PC-3 (cell line): ENCODE measurements at regions not wholly inside any gene's neighbourhood (a gene's known extent, or its start where the extent isn't known, plus 50 kb on each side); places are given as distances from the start of the nearest gene placed in this dataset.

Experiments
- ATAC-seq: fragments of 200-7000 bp; cut with Tn5 transposase; 2 replicates; pipeline ENCODE4 v1.9.1; 2020; ENCODE audit warnings: mild to moderate bottlenecking, moderate library complexity
- BruUV-seq: library from RNA; stranded (reverse); fragments of 400-500 nt; replicated peaks from 2 replicates; lab custom pipeline; 2021; lab: Mats Ljungman, UMichigan
- CTCF ChIA-PET: fragments of 300-600 bp; sonication (Branson Sonifier 250); formaldehyde crosslinking; loops from one replicate; lab custom pipeline; 2022; ENCODE audit warnings: antibody characterized with exemption; lab: Charles Lee
- POLR2A ChIA-PET: fragments of 300-600 bp; sonication (Branson Sonifier 250); formaldehyde crosslinking; loops from one replicate; lab custom pipeline; 2022; ENCODE audit warnings: antibody characterized with exemption; ENCODE audit not compliant: unreplicated experiment; lab: Charles Lee
- DNase-seq: peaks from one replicate; pipeline ENCODE4 v3.0.0-alpha.2; 2015
- H2AFZ ChIP-seq: fragments of 300-600 bp; sonication (generic); 2 replicates; pipeline ENCODE4 v1.6.0; 2016; ENCODE audit warnings: antibody characterized with exemption, low read length
- H3F3A ChIP-seq: fragments of 300-600 bp; sonication (generic); one replicate; pipeline ENCODE4 v1.6.0; 2017; ENCODE audit warnings: antibody characterized with exemption, low read length, control low read depth, mild to moderate bottlenecking; ENCODE audit not compliant: unreplicated experiment
- H3K27ac ChIP-seq: fragments of 300-600 bp; sonication (generic); 2 replicates; pipeline ENCODE4 v1.5.1; 2016; ENCODE audit warnings: mild to moderate bottlenecking, low read length
- H3K27me3 ChIP-seq: fragments of 300-600 bp; sonication (generic); 2 replicates; pipeline ENCODE4 v1.6.1; 2016; ENCODE audit warnings: low read length, mixed read lengths
- H3K36me3 ChIP-seq: fragments of 300-600 bp; sonication (generic); 2 replicates; pipeline ENCODE4 v1.6.1; 2016; ENCODE audit warnings: low read depth, mixed run types, low read length, mixed read lengths
- H3K4me1 ChIP-seq: fragments of 300-600 bp; sonication (generic); 2 replicates; pipeline ENCODE4 v1.5.1; 2016; ENCODE audit warnings: low read length; ENCODE audit not compliant: insufficient read depth
- H3K4me2 ChIP-seq: fragments of 300-600 bp; sonication (generic); 2 replicates; pipeline ENCODE4 v1.6.0; 2016; ENCODE audit warnings: low read length
- H3K4me3 ChIP-seq: fragments of 300-600 bp; sonication (generic); 2 replicates; pipeline ENCODE4 v1.5.1; 2016; ENCODE audit warnings: mild to moderate bottlenecking, low read length, mixed read lengths
- H3K79me2 ChIP-seq: fragments of 300-600 bp; sonication (generic); 2 replicates; pipeline ENCODE4 v1.6.1; 2017; ENCODE audit warnings: low read length, mixed read lengths
- H3K9ac ChIP-seq: fragments of 300-600 bp; sonication (generic); 2 replicates; pipeline ENCODE4 v1.6.0; 2016; ENCODE audit warnings: mild to moderate bottlenecking, low read length
- H3K9me2 ChIP-seq: fragments of 300-600 bp; sonication (generic); replicated peaks from 2 replicates; pipeline ENCODE4 v1.6.1; 2016; ENCODE audit warnings: mixed run types, low read length, mixed read lengths
- H3K9me3 ChIP-seq: fragments of 300-600 bp; sonication (generic); 2 replicates; pipeline ENCODE4 v1.6.1; 2016; ENCODE audit warnings: low read length, mixed read lengths
- H4K20me1 ChIP-seq: fragments of 300-600 bp; sonication (generic); 2 replicates; pipeline ENCODE4 v1.6.1; 2016; ENCODE audit warnings: low read length, mixed read lengths
- EZH2 ChIP-seq: fragments of 300-600 bp; sonication (generic); IDR thresholded peaks from one replicate; pipeline ENCODE4 v1.6.1; 2017; ENCODE audit warnings: antibody characterized with exemption, mild to moderate bottlenecking, low read length; ENCODE audit not compliant: unreplicated experiment
- EZH2phosphoT487 ChIP-seq: fragments of 300-600 bp; sonication (generic); IDR thresholded peaks from 2 replicates; pipeline ENCODE4 v1.6.1; 2018; ENCODE audit warnings: mild to moderate bottlenecking, antibody characterized with exemption, low read length, borderline replicate concordance
- intact Hi-C: fragments of 100-400 bp; cut with micrococcal nuclease; formaldehyde crosslinking; loops from 2 replicates; pipeline ENCODE4 v1.9.0; 2023
- TF ChIP-seq, protein P1 (sequence below): fragments of 300-600 bp; sonication (generic); conservative IDR thresholded peaks from 2 replicates; pipeline ENCODE4 v1.5.1; 2017; ENCODE audit warnings: antibody characterized with exemption, low read depth, mild to moderate bottlenecking, low read length

DNA sequence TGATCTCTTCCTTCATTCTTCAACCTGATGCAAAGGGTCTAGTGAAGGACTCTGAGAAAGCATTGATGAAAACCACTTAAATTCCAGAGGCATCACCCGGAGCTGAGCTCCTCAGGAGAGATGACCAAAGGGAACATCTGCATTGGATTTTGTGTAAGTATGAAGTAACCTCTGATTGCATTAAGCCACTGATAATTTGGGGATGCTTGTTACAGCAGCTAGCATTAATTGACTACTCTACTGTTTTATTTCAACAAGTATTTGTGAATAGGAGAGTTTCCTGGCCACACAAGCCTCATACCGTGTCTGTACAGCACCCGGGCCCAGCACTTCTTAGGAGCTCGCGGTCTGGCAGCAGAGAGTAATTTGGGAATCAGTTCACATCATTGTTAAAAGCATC is 250.7 kb upstream of the POU3F1 start:
- ChIA-PET POLR2A (no interaction called here), CTCF (no interaction called here)
- H3K4me1 ChIP-seq, result no peaks in the 10 kb centered on the region
- no peaks in the 10 kb centered on the region for H3K9me3 ChIP-seq
- no peaks in the 10 kb centered on the region for H3F3A ChIP-seq
- DNase-seq (no peak), ATAC-seq (no peak)
- intact Hi-C loops, result no loop called here
- TF ChIP-seq EZH2phosphoT487 (no peak), EZH2 (no peak)
- TF ChIP-seq, protein P1, sequence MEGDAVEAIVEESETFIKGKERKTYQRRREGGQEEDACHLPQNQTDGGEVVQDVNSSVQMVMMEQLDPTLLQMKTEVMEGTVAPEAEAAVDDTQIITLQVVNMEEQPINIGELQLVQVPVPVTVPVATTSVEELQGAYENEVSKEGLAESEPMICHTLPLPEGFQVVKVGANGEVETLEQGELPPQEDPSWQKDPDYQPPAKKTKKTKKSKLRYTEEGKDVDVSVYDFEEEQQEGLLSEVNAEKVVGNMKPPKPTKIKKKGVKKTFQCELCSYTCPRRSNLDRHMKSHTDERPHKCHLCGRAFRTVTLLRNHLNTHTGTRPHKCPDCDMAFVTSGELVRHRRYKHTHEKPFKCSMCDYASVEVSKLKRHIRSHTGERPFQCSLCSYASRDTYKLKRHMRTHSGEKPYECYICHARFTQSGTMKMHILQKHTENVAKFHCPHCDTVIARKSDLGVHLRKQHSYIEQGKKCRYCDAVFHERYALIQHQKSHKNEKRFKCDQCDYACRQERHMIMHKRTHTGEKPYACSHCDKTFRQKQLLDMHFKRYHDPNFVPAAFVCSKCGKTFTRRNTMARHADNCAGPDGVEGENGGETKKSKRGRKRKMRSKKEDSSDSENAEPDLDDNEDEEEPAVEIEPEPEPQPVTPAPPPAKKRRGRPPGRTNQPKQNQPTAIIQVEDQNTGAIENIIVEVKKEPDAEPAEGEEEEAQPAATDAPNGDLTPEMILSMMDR, result no peak
- no peak overlapping the region for H3K9ac ChIP-seq
- H3K9me2 ChIP-seq, result no peaks in the 10 kb centered on the region
- peaks cover 62% of the 10 kb centered on the region for H3K27me3 ChIP-seq
- no peak overlapping the region for H3K27ac ChIP-seq
- H3K36me3 ChIP-seq, result no peaks in the 10 kb centered on the region
- no peak overlapping the region for H2AFZ ChIP-seq
- no peaks in the 10 kb centered on the region for H4K20me1 ChIP-seq
- no peak overlapping the region for H3K4me2 ChIP-seq
- BruUV-seq, result no TSS peak
- H3K79me2 ChIP-seq, result no peaks in the 10 kb centered on the region
- H3K4me3 ChIP-seq, result no peak overlapping the region

DNA sequence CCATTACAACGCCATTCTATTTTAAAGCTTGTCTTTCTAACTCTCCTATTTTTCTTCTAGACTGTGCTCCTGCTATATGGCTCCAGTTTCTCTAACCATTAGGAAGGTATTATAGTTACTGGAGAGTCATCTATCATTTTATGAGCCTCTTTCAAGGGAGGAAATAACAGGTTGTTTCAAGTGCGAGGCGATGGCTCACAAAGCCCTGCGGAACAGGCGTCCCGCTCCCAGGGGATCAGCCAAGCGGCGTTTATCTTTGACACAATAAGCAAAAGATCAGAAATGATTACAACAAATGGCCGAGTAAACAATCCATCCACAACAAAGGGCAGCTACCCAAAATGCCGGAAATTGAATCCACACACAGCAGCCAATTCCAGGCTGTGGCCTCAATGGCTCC is 249.5 kb upstream of the POU3F1 start:
- H3K79me2 ChIP-seq, result no peaks in the 10 kb centered on the region
- no peak for ATAC-seq
- H3F3A ChIP-seq, result no peaks in the 10 kb centered on the region
- no peak overlapping the region for H2AFZ ChIP-seq
- H3K4me1 ChIP-seq, result no peaks in the 10 kb centered on the region
- BruUV-seq, result no TSS peak
- H3K9ac ChIP-seq, result no peak overlapping the region
- no peak overlapping the region for H3K4me2 ChIP-seq
- H3K27me3 ChIP-seq, result peaks cover 68% of the 10 kb centered on the region
- no peak overlapping the region for H3K27ac ChIP-seq
- ChIA-PET POLR2A (no interaction called here), CTCF (no interaction called here)
- no peaks in the 10 kb centered on the region for H3K9me2 ChIP-seq
- no peaks in the 10 kb centered on the region for H3K9me3 ChIP-seq
- DNase-seq, result no peak
- H3K4me3 ChIP-seq, result no peak overlapping the region
- TF ChIP-seq, protein P1, result no peak
- no peak for TF ChIP-seq EZH2phosphoT487
- TF ChIP-seq EZH2, result no peak
- no peaks in the 10 kb centered on the region for H3K36me3 ChIP-seq
- intact Hi-C loops, result no loop called here
- no peaks in the 10 kb centered on the region for H4K20me1 ChIP-seq

DNA sequence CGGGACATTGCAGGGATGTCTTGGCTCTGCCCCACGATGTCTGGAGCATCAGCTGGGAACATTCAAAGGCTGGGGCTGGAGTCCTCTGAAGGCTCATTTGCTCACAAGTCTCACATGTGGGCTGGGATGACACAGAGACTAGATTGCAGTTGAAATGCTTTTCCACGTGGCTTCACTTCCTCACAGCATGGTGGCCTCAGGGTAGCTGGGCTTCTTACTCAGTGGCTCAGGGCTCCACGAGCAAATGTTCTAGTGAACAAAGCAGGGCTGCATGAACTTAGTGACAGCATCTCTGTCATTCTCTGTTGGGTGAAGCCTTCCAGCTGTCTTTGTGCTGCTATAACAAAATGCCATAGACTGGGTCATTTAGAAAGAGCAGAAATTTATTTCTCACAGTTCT is 247.0 kb upstream of the POU3F1 start:
- H3K79me2 ChIP-seq, result no peaks in the 10 kb centered on the region
- DNase-seq (no peak), ATAC-seq (no peak)
- peaks cover 75% of the 10 kb centered on the region for H3K27me3 ChIP-seq
- intact Hi-C loops, result no loop called here
- no peak overlapping the region for H3K9ac ChIP-seq
- H3F3A ChIP-seq, result no peaks in the 10 kb centered on the region
- no TSS peak for BruUV-seq
- CTCF ChIA-PET, result no interaction called here
- no peak overlapping the region for H3K4me2 ChIP-seq
- TF ChIP-seq, protein P1, result no peak
- TF ChIP-seq EZH2phosphoT487 (no peak), EZH2 (no peak)
- no peaks in the 10 kb centered on the region for H4K20me1 ChIP-seq
- H3K27ac ChIP-seq, result no peak overlapping the region
- H2AFZ ChIP-seq, result no peak overlapping the region
- POLR2A ChIA-PET, result no interaction called here
- no peaks in the 10 kb centered on the region for H3K4me1 ChIP-seq
- no peak overlapping the region for H3K4me3 ChIP-seq
- no peaks in the 10 kb centered on the region for H3K9me3 ChIP-seq
- H3K9me2 ChIP-seq, result no peaks in the 10 kb centered on the region
- H3K36me3 ChIP-seq, result no peaks in the 10 kb centered on the region
